Chondrocyte (in vitro differentiated cells): ENCODE measurements at regions not wholly inside any gene's neighbourhood (a gene's known extent, or its start where the extent isn't known, plus 50 kb on each side); places are given as distances from the start of the nearest gene placed in this dataset.

Source experiments
- DNase-seq: peaks from one replicate; pipeline ENCODE4 v3.0.0; 2021; ENCODE audit warnings: mixed read lengths, low spot score
- H3K27ac Mint-ChIP-seq: one replicate; pipeline ENCODE4 v1.8.0; 2021; ENCODE audit warnings: mild to moderate bottlenecking, moderate library complexity, mixed read lengths; ENCODE audit not compliant: unreplicated experiment
- H3K27me3 Mint-ChIP-seq: 2 replicates; pipeline ENCODE4 v1.8.0; 2021; ENCODE audit warnings: low read depth, mixed read lengths
- H3K36me3 Mint-ChIP-seq: 2 replicates; pipeline ENCODE4 v1.8.0; 2021; ENCODE audit warnings: low read depth, mixed read lengths
- H3K4me1 Mint-ChIP-seq: 2 replicates; pipeline ENCODE4 v1.8.0; 2021; ENCODE audit warnings: low read depth, mild to moderate bottlenecking, mixed read lengths
- H3K4me3 Mint-ChIP-seq: one replicate; pipeline ENCODE4 v1.8.0; 2021; ENCODE audit warnings: mild to moderate bottlenecking, moderate library complexity, mixed read lengths; ENCODE audit not compliant: unreplicated experiment
- H3K9me3 Mint-ChIP-seq: 2 replicates; pipeline ENCODE4 v1.8.0; 2021; ENCODE audit warnings: low read depth, mixed read lengths
- CTCF ChIP-seq: fragments of 200-600 bp; sonication (generic); IDR thresholded peaks from 2 replicates; pipeline ENCODE4 v1.5.0; 2021; ENCODE audit warnings: antibody characterized with exemption, mild to moderate bottlenecking, moderate library complexity

- Mint-ChIP-seq H3K4me1 (peaks cover 10% of the 10 kb centered on the region), H3K4me3 (no peak overlapping the region), H3K27ac (no peak overlapping the region), H3K27me3 (no peaks in the 10 kb centered on the region), H3K9me3 (peaks cover 3% of the 10 kb centered on the region), H3K36me3 (no peaks in the 10 kb centered on the region)
- no peak for TF ChIP-seq CTCF
- no peak for DNase-seq
Observed at GRCh38 chr2:8427211-8427610, 254.6 kb upstream of the ID2 start.

- Mint-ChIP-seq H3K4me3 (no peak overlapping the region), H3K27ac (no peak overlapping the region), H3K36me3 (no peaks in the 10 kb centered on the region), H3K9me3 (peaks cover 3% of the 10 kb centered on the region), H3K27me3 (no peaks in the 10 kb centered on the region), H3K4me1 (no peaks in the 10 kb centered on the region)
- no peak for DNase-seq
- TF ChIP-seq CTCF: no peak
Observed at GRCh38 chr2:8430628-8431027, 251.2 kb upstream of the ID2 start.

- Mint-ChIP-seq H3K9me3 (peaks cover 3% of the 10 kb centered on the region), H3K27ac (no peak overlapping the region), H3K4me3 (no peak overlapping the region), H3K27me3 (no peaks in the 10 kb centered on the region), H3K4me1 (no peaks in the 10 kb centered on the region), H3K36me3 (no peaks in the 10 kb centered on the region)
- no peak for DNase-seq
- no peak for TF ChIP-seq CTCF
Observed at GRCh38 chr2:8431446-8432125, 250.3 kb upstream of the ID2 start.

GRCh38 chr2:8432706-8433336, 249.0 kb upstream of the ID2 start:
- TF ChIP-seq CTCF: no peak
- Mint-ChIP-seq H3K27me3 (no peaks in the 10 kb centered on the region), H3K4me3 (no peak overlapping the region), H3K27ac (no peak overlapping the region), H3K9me3 (peaks cover 3% of the 10 kb centered on the region), H3K36me3 (no peaks in the 10 kb centered on the region), H3K4me1 (peaks cover 7% of the 10 kb centered on the region)
- no peak for DNase-seq

GRCh38 chr2:8433390-8433789, 248.5 kb upstream of the ID2 start:
- H3K4me3 Mint-ChIP-seq: no peak overlapping the region
- no peak for TF ChIP-seq CTCF
- no peaks in the 10 kb centered on the region for H3K36me3 Mint-ChIP-seq
- H3K27ac Mint-ChIP-seq: no peak overlapping the region
- H3K27me3 Mint-ChIP-seq: no peaks in the 10 kb centered on the region
- peaks cover 3% of the 10 kb centered on the region for H3K9me3 Mint-ChIP-seq
- DNase-seq: no peak
- H3K4me1 Mint-ChIP-seq: peaks cover 7% of the 10 kb centered on the region
